ENCODE measurements at regions not wholly inside any gene's neighbourhood (a gene's known extent, or its start where the extent isn't known, plus 50 kb on each side); places are given as distances from the start of the nearest gene placed in this dataset.

DNA sequence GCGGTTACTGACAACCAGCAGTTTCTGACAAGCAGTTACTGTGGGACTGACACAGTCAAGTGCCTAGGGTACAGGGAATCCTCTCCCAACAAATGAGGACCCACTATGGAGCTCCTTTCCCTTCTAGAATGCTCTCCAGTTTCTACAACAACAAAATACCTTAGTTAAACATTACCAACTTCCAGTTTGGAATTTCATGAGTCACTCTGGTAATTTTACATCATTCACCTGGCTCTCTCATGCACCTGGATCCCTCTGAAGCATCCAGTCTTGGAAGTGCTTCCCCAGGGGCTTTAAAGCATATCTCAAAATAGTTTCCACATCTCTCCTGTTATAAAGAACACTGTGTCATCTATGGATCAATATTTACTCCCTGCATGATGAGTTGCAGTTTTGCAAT lies 286.7 kb upstream of the SPTLC3 start:
- no peaks in the 10 kb centered on the region for H3K9me3 ChIP-seq (replicated peaks; ENCODE audit: control insufficient read depth, insufficient read depth, low read depth, low read length)
- H3K9ac ChIP-seq (ENCODE audit: insufficient read depth in 1 of 2, low read depth in 2 of 2, low read length in 2 of 2): no peak overlapping the region
- no peak overlapping the region for H3K4me2 ChIP-seq (ENCODE audit: insufficient read depth, low read length)
- ChIA-PET POLR2A (no interaction called here), CTCF (ENCODE audit: low intra/inter-chr PET ratio) (no interaction called here)
- H3K9me1 ChIP-seq (ENCODE audit: control insufficient read depth, insufficient read depth, low read length): no peaks in the 10 kb centered on the region
- no TSS peak for BruUV-seq (replicated peaks)
- no peaks in the 10 kb centered on the region for H3K36me3 ChIP-seq (ENCODE audit: control insufficient read depth, insufficient read depth, low read length)
- no peaks in the 10 kb centered on the region for H4K20me1 ChIP-seq (replicated peaks; ENCODE audit: control insufficient read depth, insufficient read depth, low read length)
- no peaks in the 10 kb centered on the region for H3K79me2 ChIP-seq (ENCODE audit: control insufficient read depth, insufficient read depth, low read length)
- no peak overlapping the region for H3K4me3 ChIP-seq
- H2AFZ ChIP-seq (ENCODE audit: low read depth, low read length): no peak overlapping the region
- ATAC-seq (no peak), DNase-seq (ENCODE audit: extremely low read depth in 1 of 4, low spot score in 3 of 4) (no peak), FAIRE-seq (no peak)
- intact Hi-C loops (cut with micrococcal nuclease): no loop called here
- 0% methylated on average over 1 of the region's 1 CpG for WGBS (ENCODE audit: insufficient coverage, low coverage, missing lambda C conversion rate)
- in situ Hi-C loops (cut with MboI): no loop called here
- no peak overlapping the region for H3K27ac ChIP-seq (ENCODE audit: extremely low read depth, low read depth, low read length)
- no peaks in the 10 kb centered on the region for H3K27me3 ChIP-seq (ENCODE audit: control insufficient read depth in 2 of 2, insufficient read depth in 2 of 2, low read length in 2 of 2)
- no peaks in the 10 kb centered on the region for H3K4me1 ChIP-seq (replicated peaks in 1 of 2; ENCODE audit: control insufficient read depth in 2 of 2, insufficient read depth in 2 of 2, low read length in 2 of 2)
- TF ChIP-seq PCBP1 (IDR thresholded peaks at IDR 0.05; ENCODE audit: low read depth, low read length, poor library complexity, severe bottlenecking) (no peak), STAT5B (CRISPR knock-in tag; IDR thresholded peaks at IDR 0.05) (no peak), TAF15 (IDR thresholded peaks at IDR 0.05; ENCODE audit: low read depth, low read length) (no peak), ZNF121 (CRISPR knock-in tag; conservative IDR thresholded peaks at IDR 0.05) (no peak), E2F1 (CRISPR knock-in tag; IDR thresholded peaks at IDR 0.05) (no peak), POLR3A (IDR thresholded peaks at IDR 0.05; ENCODE audit: borderline replicate concordance, extremely low read depth, insufficient read depth, insufficient read length) (no peak), ZNF609 (CRISPR knock-in tag; IDR thresholded peaks at IDR 0.05; ENCODE audit: borderline replicate concordance) (no peak), BRD4 (IDR thresholded peaks at IDR 0.05) (no peak), YBX1 (IDR thresholded peaks at IDR 0.05) (no peak), USF1 (CRISPR knock-in tag; IDR thresholded peaks at IDR 0.05) (no peak), E2F3 (CRISPR knock-in tag; IDR thresholded peaks at IDR 0.05) (no peak)
- TF ChIP-seq, protein P1, sequence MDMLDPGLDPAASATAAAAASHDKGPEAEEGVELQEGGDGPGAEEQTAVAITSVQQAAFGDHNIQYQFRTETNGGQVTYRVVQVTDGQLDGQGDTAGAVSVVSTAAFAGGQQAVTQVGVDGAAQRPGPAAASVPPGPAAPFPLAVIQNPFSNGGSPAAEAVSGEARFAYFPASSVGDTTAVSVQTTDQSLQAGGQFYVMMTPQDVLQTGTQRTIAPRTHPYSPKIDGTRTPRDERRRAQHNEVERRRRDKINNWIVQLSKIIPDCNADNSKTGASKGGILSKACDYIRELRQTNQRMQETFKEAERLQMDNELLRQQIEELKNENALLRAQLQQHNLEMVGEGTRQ (CRISPR knock-in tag; IDR thresholded peaks at IDR 0.05): no peak
